Testis (tissue), 2 donors: ENCODE measurements at regions not wholly inside any gene's neighbourhood (a gene's known extent, or its start where the extent isn't known, plus 50 kb on each side); places are given as distances from the start of the nearest gene placed in this dataset.

Source experiments
- DNase-seq: peaks from one replicate; pipeline ENCODE4 v3.0.0-alpha.2; 2019
- H3K27ac ChIP-seq, 2 donors: fragments of 200-600 bp; sonication (generic); one replicate each; pipeline ENCODE4 v1.5.1; 2019
- H3K27me3 ChIP-seq: fragments of 200-600 bp; sonication (generic); one replicate; pipeline ENCODE4 v1.5.1; 2019
- H3K36me3 ChIP-seq: fragments of 200-600 bp; sonication (generic); one replicate; pipeline ENCODE4 v1.5.1; 2017; ENCODE audit warnings: low read depth; ENCODE audit errors: missing control alignments
- H3K4me1 ChIP-seq: fragments of 200-600 bp; sonication (generic); one replicate; pipeline ENCODE4 v1.5.1; 2019
- H3K4me3 ChIP-seq, 2 donors: fragments of 200-600 bp; sonication (generic); one replicate each; pipeline ENCODE4 v1.5.1; 2017 to 2019
- H3K9me3 ChIP-seq: fragments of 200-600 bp; sonication (generic); one replicate; pipeline ENCODE4 v1.5.1; 2017
- POLR2A ChIP-seq: fragments of 450-650 bp; IDR thresholded peaks from one replicate; pipeline ENCODE4 v1.6.1; 2017; ENCODE audit warnings: antibody characterized with exemption, mild to moderate bottlenecking, moderate library complexity
- WGBS, 2 donors: methylation state at CpG; one replicate each; pipeline ENCODE4 v1.1.5; 2018; 5-methylcytosine and 5-hydroxymethylcytosine counted together
- intact Hi-C: fragments of 100-400 bp; cut with DNase I; formaldehyde crosslinking; loops from one replicate; pipeline ENCODE4 v1.15.1; 2023; ENCODE audit warnings: low total_unique reads
- TF ChIP-seq, protein P1 (sequence below), 3 experiments: fragments of 450-650 bp in 2 of 3; fragments of 200-600 bp in 1 of 3; sonication (generic) in 1 of 3; IDR thresholded peaks; one replicate each; pipeline ENCODE4 v1.5.1; 2016 to 2019; ENCODE audit warnings: antibody characterized with exemption in 3 of 3, mild to moderate bottlenecking in 2 of 3, moderate library complexity in 1 of 3

DNA sequence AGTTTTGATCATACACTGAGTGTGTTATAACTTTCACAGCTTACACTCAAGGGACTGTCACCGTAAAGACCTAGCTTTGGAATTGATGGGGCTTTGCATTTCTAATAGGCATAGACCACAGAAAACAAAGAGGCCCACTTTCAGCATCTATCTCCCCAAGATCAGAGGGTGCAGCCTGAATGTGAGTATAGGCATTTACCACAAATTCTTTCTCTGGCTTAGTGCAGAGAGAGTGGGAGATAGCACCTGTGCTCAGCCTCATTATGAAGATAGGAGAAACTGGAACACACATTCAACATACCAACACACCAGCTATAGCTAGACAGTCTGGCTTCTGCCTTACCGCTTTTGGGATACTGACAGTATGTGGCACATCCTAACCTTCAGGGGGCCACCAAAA lies 783.4 kb upstream of the GRAMD2B start:
- 78 to 86% methylated on average over 2 of the region's 2 CpGs for WGBS, 2 donors
- DNase-seq = no peak
- Histone ChIP-seq H3K9me3 (no peaks in the 10 kb centered on the region), H3K4me1 (no peaks in the 10 kb centered on the region), H3K4me3 (no peak overlapping the region), H3K36me3 (no peaks in the 10 kb centered on the region), H3K27me3 (no peaks in the 10 kb centered on the region), H3K27ac (no peak overlapping the region)
- TF ChIP-seq, protein P1, sequence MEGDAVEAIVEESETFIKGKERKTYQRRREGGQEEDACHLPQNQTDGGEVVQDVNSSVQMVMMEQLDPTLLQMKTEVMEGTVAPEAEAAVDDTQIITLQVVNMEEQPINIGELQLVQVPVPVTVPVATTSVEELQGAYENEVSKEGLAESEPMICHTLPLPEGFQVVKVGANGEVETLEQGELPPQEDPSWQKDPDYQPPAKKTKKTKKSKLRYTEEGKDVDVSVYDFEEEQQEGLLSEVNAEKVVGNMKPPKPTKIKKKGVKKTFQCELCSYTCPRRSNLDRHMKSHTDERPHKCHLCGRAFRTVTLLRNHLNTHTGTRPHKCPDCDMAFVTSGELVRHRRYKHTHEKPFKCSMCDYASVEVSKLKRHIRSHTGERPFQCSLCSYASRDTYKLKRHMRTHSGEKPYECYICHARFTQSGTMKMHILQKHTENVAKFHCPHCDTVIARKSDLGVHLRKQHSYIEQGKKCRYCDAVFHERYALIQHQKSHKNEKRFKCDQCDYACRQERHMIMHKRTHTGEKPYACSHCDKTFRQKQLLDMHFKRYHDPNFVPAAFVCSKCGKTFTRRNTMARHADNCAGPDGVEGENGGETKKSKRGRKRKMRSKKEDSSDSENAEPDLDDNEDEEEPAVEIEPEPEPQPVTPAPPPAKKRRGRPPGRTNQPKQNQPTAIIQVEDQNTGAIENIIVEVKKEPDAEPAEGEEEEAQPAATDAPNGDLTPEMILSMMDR (IDR thresholded peaks at IDR 0.05) = no peak
- no peak for TF ChIP-seq POLR2A
- intact Hi-C loops = no loop called here

DNA sequence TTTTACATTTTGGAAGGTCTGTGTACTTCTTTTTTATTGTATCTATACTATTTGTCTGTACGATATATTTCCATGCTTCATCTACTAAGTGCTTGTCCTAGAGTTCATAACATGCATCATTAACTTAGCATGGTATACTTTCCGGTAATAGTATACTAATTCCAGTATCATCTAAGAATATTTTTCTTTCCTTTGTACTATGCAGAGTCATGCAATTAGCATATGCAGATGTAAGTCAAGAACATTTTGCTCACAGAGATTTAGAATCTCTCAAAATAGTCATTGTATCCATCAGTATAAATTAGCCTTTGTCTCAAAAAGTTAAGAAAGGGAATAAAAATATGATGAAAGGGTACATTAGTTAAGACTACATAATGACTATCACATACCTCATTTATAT lies 770.4 kb upstream of the GRAMD2B start:
- DNase-seq = no peak
- Histone ChIP-seq H3K27ac (no peak overlapping the region), H3K4me3 (no peak overlapping the region), H3K27me3 (no peaks in the 10 kb centered on the region), H3K9me3 (no peaks in the 10 kb centered on the region), H3K36me3 (no peaks in the 10 kb centered on the region), H3K4me1 (no peaks in the 10 kb centered on the region)
- WGBS, 2 donors = 90 to 95% methylated on average over 2 of the region's 2 CpGs
- intact Hi-C loops = no loop called here
- TF ChIP-seq, protein P1 (IDR thresholded peaks at IDR 0.05) = no peak
- no peak for TF ChIP-seq POLR2A

DNA sequence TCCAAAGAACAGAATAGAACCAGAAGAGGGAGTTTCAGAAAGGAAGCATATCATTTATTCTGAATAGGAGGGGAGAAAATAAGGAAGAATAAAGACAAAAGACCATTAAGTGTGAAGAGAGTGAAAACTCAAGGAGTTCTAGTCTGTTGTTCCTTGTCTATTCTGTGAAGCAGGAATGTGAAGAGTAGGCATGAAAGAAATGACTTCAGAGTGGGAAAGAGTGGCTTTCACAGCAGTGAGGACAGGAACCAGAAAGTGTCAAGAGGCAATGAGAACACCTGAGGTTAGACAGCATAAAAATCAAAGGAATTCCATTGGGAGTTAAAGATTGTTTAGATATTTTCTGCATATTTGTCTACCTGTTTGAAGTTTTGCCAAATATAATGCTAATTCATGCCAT lies 768.8 kb upstream of the GRAMD2B start:
- H3K4me3 ChIP-seq = no peak overlapping the region
- TF ChIP-seq, protein P1 (IDR thresholded peaks at IDR 0.05) = no peak
- no peak for TF ChIP-seq POLR2A
- no peaks in the 10 kb centered on the region for H3K27me3 ChIP-seq
- no peak for DNase-seq
- H3K36me3 ChIP-seq = no peaks in the 10 kb centered on the region
- no peak overlapping the region for H3K27ac ChIP-seq
- H3K4me1 ChIP-seq = no peaks in the 10 kb centered on the region
- intact Hi-C loops = no loop called here
- H3K9me3 ChIP-seq = no peaks in the 10 kb centered on the region

GRCh38 chr5:125655156-125655555 lies 768.1 kb upstream of the GRAMD2B start:
- Histone ChIP-seq H3K4me3 (no peak overlapping the region), H3K27me3 (no peaks in the 10 kb centered on the region), H3K36me3 (no peaks in the 10 kb centered on the region), H3K27ac (no peak overlapping the region), H3K4me1 (peaks cover 3% of the 10 kb centered on the region), H3K9me3 (no peaks in the 10 kb centered on the region)
- intact Hi-C loops = no loop called here
- TF ChIP-seq, protein P1 (IDR thresholded peaks at IDR 0.05) = no peak
- TF ChIP-seq POLR2A = no peak
- DNase-seq = no peak

DNA sequence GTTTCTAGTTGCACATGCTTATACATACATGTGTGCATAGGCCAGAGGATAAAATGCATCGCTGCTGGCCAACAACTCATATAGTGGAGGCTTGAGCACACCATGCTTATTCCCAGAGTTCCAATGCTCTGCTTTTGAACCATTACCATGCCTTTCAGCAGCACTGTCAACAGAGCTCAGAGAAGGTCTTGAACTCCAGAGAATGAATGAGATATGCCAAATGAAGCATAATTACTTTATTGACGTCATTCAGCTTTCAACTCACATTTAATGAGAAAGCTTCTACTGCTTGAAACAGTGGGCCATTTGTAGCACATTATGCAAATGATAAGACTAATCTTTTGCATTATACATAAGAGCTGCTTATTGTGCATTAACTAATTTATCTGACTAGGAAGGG lies 765.3 kb upstream of the GRAMD2B start:
- H3K4me1 ChIP-seq = peaks cover 3% of the 10 kb centered on the region
- no peaks in the 10 kb centered on the region for H3K27me3 ChIP-seq
- no peak for TF ChIP-seq POLR2A
- TF ChIP-seq, protein P1 (IDR thresholded peaks at IDR 0.05) = no peak
- no peak overlapping the region for H3K27ac ChIP-seq
- H3K9me3 ChIP-seq = no peaks in the 10 kb centered on the region
- no peak for DNase-seq
- WGBS, 2 donors = 88% methylated on average over 2 of the region's 2 CpGs
- H3K4me3 ChIP-seq = no peak overlapping the region
- intact Hi-C loops = no loop called here
- H3K36me3 ChIP-seq = no peaks in the 10 kb centered on the region
